ENCODE measurements at regions not wholly inside any gene's neighbourhood (a gene's known extent, or its start where the extent isn't known, plus 50 kb on each side); places are given as distances from the start of the nearest gene placed in this dataset.
"Not testable (repeated sequence)": the region's sequence is repeated elsewhere in the genome, so short reads cannot be mapped to it uniquely, and the experiment has no call there.

DNA sequence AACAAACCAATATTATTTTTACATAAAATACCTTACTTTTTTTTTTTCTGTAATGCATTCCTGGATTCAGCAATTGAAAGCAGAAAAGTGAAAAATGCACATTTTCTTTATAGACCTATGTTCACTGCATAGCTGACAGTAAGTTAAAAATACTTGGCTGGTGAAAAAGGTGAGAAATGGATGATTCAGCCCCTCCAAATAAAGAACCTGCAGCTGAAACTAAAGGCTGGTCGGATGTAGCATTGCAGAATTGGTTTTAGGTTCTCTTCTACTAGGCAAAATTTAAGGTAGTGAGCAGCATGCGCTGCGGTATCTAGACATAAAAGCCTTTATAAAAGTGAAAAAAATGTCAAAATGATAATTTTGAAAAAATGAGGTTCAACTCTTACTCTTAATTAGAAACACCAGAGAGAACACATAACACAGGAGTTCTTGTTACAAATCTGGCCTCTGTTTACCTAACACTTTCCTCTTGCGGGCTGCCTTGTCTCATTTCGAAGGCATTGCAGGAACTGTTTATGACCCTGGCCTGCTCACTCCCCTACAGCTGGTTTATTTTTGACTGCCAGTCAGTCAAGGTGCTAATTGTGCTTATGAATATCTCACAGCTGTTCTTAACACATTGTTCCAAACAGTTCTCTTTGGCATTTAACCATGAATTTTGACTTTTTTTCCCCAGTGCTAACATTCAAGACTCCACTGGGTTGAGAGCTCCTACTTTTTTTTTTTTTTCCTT is 455.4 kb upstream of the TBL1XR1 start:
- FAIRE-seq (no peak), DNase-seq (ENCODE audit: insufficient read length) (no peak)
- TF ChIP-seq TAF1 (IDR thresholded peaks at IDR 0.05; ENCODE audit: borderline replicate concordance, low read depth, low read length): no peak
- no peak for TF ChIP-seq POLR2AphosphoS5 (IDR thresholded peaks at IDR 0.05; ENCODE audit: low read depth, low read length)
- no peak for TF ChIP-seq POLR2A (IDR thresholded peaks at IDR 0.05; ENCODE audit: low read depth, low read length)

DNA sequence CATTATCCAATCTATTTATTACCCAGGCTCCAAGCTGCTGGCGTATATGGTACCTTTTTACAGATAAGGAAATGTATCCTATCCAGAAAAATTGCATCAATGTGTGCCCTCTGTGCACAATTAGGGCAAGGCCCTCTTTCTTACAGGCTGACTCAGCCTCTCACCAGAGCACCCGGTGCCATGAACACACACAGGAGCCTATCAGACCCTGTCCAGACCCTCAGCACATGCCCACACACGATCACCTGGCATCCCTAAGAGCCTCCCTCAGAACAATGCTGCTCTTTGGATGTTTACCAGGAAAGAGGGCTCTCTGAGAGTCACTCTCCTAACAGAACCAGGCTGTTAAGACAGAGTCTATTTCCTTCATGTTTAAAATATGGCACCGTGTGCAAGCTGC is 460.0 kb upstream of the TBL1XR1 start:
- FAIRE-seq (no peak), DNase-seq (ENCODE audit: insufficient read length) (no peak)
- no peak for TF ChIP-seq POLR2A (IDR thresholded peaks at IDR 0.05; ENCODE audit: low read depth, low read length)
- no peak for TF ChIP-seq TAF1 (IDR thresholded peaks at IDR 0.05; ENCODE audit: borderline replicate concordance, low read depth, low read length)
- no peak for TF ChIP-seq POLR2AphosphoS5 (IDR thresholded peaks at IDR 0.05; ENCODE audit: low read depth, low read length)

DNA sequence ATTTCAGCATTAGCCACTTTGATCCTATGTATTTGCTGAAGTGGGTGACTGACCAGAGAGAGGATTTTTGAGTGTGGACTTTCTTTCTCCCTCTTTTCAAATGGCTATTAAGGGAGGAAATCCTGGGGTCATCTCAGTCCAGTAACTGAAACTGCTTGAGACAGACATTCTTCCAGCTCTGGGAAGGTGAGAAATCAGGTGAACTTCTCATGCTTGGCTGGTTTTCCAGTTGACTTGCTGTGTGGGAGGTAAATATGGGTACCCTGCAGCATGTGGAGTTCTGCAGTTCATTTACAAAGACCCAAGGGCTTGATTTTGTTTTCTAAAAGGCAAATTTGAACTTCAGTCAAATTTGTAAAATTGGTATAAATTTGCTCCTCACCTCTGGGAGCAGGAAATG is 461.1 kb upstream of the TBL1XR1 start:
- TF ChIP-seq TAF1 (IDR thresholded peaks at IDR 0.05; ENCODE audit: borderline replicate concordance, low read depth, low read length): no peak
- no peak for TF ChIP-seq POLR2A (IDR thresholded peaks at IDR 0.05; ENCODE audit: low read depth, low read length)
- no peak for TF ChIP-seq POLR2AphosphoS5 (IDR thresholded peaks at IDR 0.05; ENCODE audit: low read depth, low read length)
- DNase-seq (ENCODE audit: insufficient read length) (no peak), FAIRE-seq (no peak)

DNA sequence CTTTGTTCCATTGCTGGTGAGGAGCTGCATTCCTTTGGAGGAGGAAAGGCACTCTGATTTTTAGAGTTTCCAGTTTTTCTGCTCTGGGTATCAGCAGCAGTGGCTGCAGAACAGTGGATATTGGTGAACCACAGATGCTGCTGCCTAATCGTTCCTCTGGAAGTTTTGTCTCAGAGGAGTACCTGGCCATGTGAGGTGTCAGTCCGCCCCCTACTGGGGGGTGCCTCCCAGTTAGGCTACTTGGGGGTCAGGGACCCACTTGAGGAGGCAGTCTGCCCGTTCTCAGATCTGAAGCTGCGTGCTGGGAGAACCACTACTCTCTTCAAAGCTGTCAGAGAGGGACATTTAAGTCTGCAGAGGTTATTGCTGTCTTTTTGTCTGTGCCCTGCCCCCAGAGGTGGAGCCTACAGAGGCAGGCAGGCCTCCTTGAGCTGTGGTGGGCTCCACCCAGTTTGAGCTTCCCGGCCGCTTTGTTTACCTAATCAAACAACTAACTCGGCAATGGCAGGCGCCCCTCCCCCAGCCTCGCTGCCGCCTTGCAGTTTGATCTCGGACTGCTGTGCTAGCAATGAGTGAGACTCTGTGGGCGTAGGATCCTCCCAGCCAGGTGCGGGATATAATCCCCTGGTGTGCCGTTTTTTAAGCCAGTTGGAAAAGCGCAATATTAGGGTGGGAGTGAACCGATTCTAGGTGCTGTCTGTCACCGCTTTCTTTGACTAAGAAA is 467.3 kb upstream of the TBL1XR1 start:
- not testable (repeated sequence) for DNase-seq (ENCODE audit: insufficient read length); FAIRE-seq

DNA sequence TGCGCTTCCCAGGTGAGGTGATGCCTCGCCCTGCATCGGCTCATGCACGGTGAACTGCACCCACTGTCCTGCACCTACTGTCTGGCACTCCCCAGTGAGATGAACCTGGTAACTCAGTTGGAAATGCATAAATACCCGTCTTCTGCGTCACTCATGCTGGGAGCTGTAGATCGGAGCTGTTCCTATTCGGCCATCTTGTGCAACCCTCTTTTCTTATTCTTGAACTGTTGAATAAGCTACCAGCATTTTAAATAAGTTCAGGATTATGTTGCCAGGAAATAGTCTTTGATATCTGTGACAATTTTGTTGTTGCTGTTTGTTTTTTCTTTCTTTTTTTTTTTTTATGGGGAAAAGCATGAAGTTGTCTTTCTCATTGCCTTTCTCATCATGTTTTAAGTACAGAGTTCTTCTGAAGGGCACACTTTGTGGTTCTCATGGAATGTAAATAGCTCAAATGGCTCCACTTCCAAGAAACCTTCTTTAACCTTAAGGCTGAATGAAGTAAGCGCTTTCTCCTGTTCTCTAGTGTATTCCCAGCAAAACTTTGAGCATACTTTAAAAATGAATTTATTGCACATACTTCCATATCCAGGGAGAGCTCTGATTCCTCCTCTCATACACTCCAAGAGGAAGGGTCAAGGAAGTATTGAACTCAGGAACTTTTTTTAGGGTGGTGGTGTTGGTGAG is 468.0 kb upstream of the TBL1XR1 start:
- DNase-seq (ENCODE audit: insufficient read length) (no peak), FAIRE-seq (no peak)
- TF ChIP-seq TAF1 (IDR thresholded peaks at IDR 0.05; ENCODE audit: borderline replicate concordance, low read depth, low read length) (no peak), POLR2A (IDR thresholded peaks at IDR 0.05; ENCODE audit: low read depth, low read length) (no peak), POLR2AphosphoS5 (IDR thresholded peaks at IDR 0.05; ENCODE audit: low read depth, low read length) (no peak)

DNA sequence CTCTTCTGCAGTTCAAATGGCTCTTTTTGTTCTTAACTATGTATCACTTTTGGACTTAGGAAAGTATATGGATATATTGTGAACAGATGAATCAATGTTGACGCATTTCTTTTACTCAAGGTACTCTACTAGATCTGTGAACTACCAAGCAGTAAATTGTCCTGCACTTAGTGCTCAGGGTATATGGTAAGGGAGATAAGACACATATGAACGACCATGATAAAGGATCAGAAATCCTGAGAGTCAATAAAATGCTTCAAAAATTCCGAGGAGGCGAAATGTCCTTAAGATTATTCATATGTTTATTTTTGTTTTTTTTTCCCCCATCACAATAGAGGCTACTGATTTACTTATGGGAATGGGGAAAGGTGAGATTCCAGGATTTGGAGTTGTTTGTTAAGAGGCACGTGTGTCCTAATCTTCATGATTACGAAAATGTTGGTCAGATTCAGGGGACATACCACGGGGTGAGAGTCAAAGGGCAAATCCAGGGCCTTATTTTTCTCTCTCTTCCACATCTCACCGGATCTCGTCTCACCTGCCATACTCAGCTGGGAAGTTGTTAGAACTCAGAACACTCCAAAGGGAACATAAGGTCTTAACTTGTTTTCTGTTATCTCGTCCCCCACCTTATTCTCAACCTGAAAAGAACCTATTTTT is 475.1 kb upstream of the TBL1XR1 start:
- FAIRE-seq: no peak

GRCh38 chr3:177673112-177673914 is 476.0 kb upstream of the TBL1XR1 start:
- DNase-seq (ENCODE audit: insufficient read length) (no peak), FAIRE-seq (no peak)
- TF ChIP-seq POLR2AphosphoS5 (IDR thresholded peaks at IDR 0.05; ENCODE audit: low read depth, low read length): no peak

More for the DNA sequence above, 475.1 kb upstream of the TBL1XR1 start:
- DNase-seq (ENCODE audit: insufficient read length): no peak
- no peak for TF ChIP-seq TAF1 (IDR thresholded peaks at IDR 0.05; ENCODE audit: borderline replicate concordance, low read depth, low read length)
- TF ChIP-seq POLR2AphosphoS5 (IDR thresholded peaks at IDR 0.05; ENCODE audit: low read depth, low read length): no peak
- TF ChIP-seq POLR2A (IDR thresholded peaks at IDR 0.05; ENCODE audit: low read depth, low read length): no peak

- no peak for FAIRE-seq
These were observed 476.9 kb upstream of the TBL1XR1 start for GRCh38 chr3:177674186-177674585.

GRCh38 chr3:177676148-177676547 is 478.9 kb upstream of the TBL1XR1 start:
- TF ChIP-seq POLR2A (IDR thresholded peaks at IDR 0.05; ENCODE audit: low read depth, low read length) (no peak), TAF1 (IDR thresholded peaks at IDR 0.05; ENCODE audit: borderline replicate concordance, low read depth, low read length) (no peak), POLR2AphosphoS5 (IDR thresholded peaks at IDR 0.05; ENCODE audit: low read depth, low read length) (no peak)
- FAIRE-seq (no peak), DNase-seq (ENCODE audit: insufficient read length) (no peak)

More at GRCh38 chr3:177674186-177674585, 476.9 kb upstream of the TBL1XR1 start:
- TF ChIP-seq POLR2A (IDR thresholded peaks at IDR 0.05; ENCODE audit: low read depth, low read length) (no peak), POLR2AphosphoS5 (IDR thresholded peaks at IDR 0.05; ENCODE audit: low read depth, low read length) (no peak), TAF1 (IDR thresholded peaks at IDR 0.05; ENCODE audit: borderline replicate concordance, low read depth, low read length) (no peak)
- no peak for DNase-seq (ENCODE audit: insufficient read length)

DNA sequence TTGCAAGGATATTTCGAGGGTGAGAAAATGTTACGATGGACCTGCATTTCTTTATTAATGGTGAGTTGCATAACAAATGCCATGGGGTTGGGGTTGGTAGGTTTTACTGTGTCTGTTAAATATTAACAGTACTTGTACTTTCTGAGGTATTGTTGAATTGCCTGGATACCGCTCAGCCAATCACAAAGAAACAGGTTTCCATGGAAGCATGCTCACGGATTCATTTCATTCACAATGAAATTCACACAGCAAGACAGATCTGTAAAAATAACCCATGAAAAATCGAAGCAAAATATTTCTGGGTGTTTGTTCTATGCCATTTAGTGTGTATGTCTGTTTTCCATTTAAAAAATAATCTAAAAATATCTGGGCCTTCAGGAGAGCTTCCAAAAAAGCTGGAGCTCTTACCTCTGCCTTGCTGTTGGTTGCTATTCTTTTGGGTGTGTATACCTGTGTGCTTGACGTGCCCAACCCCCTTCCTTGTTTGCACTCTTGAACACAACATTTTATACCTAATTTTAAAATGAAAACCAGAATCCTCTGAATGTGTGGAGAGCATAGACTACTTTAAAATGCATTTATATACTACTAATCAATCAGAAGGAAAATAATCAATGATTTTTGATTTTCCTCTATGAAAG is 479.8 kb upstream of the TBL1XR1 start:
- no peak for FAIRE-seq
- TF ChIP-seq POLR2A (IDR thresholded peaks at IDR 0.05; ENCODE audit: low read depth, low read length) (no peak), POLR2AphosphoS5 (IDR thresholded peaks at IDR 0.05; ENCODE audit: low read depth, low read length) (no peak), TAF1 (IDR thresholded peaks at IDR 0.05; ENCODE audit: borderline replicate concordance, low read depth, low read length) (no peak)
- no peak for DNase-seq (ENCODE audit: insufficient read length)
